ENCODE measurements at regions not wholly inside any gene's neighbourhood (a gene's known extent, or its start where the extent isn't known, plus 50 kb on each side); places are given as distances from the start of the nearest gene placed in this dataset.

DNA sequence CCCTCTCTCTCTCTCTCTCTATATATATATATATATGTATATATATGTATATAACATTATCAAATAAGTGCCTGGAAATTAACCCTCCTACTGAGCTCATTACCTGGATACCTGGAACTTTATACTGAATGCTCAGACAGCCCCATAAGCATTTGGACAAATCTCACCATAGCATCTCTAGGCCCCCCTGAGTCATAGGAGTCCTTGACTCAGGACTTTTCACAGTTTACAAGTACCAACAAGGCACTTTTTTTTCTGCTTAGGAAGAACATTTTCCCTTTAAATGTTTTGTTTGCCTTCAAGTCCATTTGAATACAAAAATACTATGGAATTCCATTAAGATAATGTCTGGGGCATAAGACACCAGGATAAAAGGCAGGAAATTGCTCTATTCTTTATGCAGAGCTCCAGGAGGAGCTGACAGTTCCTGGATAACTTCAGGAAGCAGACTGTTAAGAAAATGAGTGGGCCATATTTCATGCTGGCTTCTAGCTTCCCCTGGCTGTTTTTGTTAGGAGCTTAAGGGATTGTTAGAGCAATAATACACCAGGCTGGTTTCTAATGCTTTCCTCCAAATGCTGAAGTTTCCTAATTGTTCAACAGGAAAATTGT, 171.7 kb upstream of the ASIC2 start:
- POLR2A ChIA-PET = no interaction called here
- DNase-seq (no peak), ATAC-seq (ENCODE audit: low read depth) (no peak)
- Mint-ChIP-seq H3K9me3 (ENCODE audit: insufficient read depth) (no peaks in the 10 kb centered on the region), H3K27ac (no peak overlapping the region), H3K27me3 (no peaks in the 10 kb centered on the region), H3K4me3 (no peak overlapping the region), H3K4me1 (no peaks in the 10 kb centered on the region)
- H3K9me3 ChIP-seq (ENCODE audit: control extremely low read depth in 1 of 3, control insufficient read depth in 2 of 3, insufficient read depth in 1 of 3, low read length in 2 of 3) = peaks cover 0 to 8% (median 0%) of the 10 kb centered on the region in 3 donors
- no peak for TF ChIP-seq EZH2 (IDR thresholded peaks at IDR 0.05; ENCODE audit: borderline replicate concordance, insufficient read depth, low read depth, low read length, poor library complexity, severe bottlenecking)
- TF ChIP-seq, protein P1, sequence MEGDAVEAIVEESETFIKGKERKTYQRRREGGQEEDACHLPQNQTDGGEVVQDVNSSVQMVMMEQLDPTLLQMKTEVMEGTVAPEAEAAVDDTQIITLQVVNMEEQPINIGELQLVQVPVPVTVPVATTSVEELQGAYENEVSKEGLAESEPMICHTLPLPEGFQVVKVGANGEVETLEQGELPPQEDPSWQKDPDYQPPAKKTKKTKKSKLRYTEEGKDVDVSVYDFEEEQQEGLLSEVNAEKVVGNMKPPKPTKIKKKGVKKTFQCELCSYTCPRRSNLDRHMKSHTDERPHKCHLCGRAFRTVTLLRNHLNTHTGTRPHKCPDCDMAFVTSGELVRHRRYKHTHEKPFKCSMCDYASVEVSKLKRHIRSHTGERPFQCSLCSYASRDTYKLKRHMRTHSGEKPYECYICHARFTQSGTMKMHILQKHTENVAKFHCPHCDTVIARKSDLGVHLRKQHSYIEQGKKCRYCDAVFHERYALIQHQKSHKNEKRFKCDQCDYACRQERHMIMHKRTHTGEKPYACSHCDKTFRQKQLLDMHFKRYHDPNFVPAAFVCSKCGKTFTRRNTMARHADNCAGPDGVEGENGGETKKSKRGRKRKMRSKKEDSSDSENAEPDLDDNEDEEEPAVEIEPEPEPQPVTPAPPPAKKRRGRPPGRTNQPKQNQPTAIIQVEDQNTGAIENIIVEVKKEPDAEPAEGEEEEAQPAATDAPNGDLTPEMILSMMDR (IDR thresholded peaks at IDR 0.05) = peak; percentile 8
- no peak overlapping the region for H3K4me2 ChIP-seq (replicated peaks; ENCODE audit: low read depth, low read length, poor library complexity, severe bottlenecking)
- H3K36me3 ChIP-seq (replicated peaks in 1 of 2; ENCODE audit: control extremely low read depth in 1 of 2, control insufficient read depth in 1 of 2, extremely low read depth in 1 of 2, insufficient read depth in 2 of 2, low read length in 1 of 2) = no peaks in the 10 kb centered on the region
- no peak overlapping the region for H3K9ac ChIP-seq (ENCODE audit: low read length)
- no peak overlapping the region for H3K27ac ChIP-seq (ENCODE audit: low read length in 2 of 2)
- H3K4me1 ChIP-seq (ENCODE audit: control insufficient read depth in 2 of 2, insufficient read depth in 2 of 2, low read length in 2 of 2) = no peaks in the 10 kb centered on the region
- CTCF ChIA-PET = no interaction called here
- no peak overlapping the region for H3K4me3 ChIP-seq (ENCODE audit: control extremely low read depth in 1 of 5, extremely low read depth in 1 of 5, insufficient read depth in 1 of 5, low read depth in 2 of 5, low read length in 4 of 5)
- intact Hi-C loops (cut with micrococcal nuclease) = no loop called here
- no peaks in the 10 kb centered on the region for H4K20me1 ChIP-seq (ENCODE audit: control insufficient read depth, insufficient read depth, low read length, poor library complexity, severe bottlenecking)
- H3K79me2 ChIP-seq (ENCODE audit: control insufficient read depth, insufficient read depth, low read length) = no peaks in the 10 kb centered on the region
- no peak overlapping the region for H2AFZ ChIP-seq (ENCODE audit: insufficient read depth, low read depth, low read length, poor library complexity, severe bottlenecking)
- H3K27me3 ChIP-seq (replicated peaks in 1 of 4; ENCODE audit: control extremely low read depth in 1 of 4, control insufficient read depth in 3 of 4, insufficient read depth in 4 of 4, low read length in 3 of 4) = no peaks in the 10 kb centered on the region

DNA sequence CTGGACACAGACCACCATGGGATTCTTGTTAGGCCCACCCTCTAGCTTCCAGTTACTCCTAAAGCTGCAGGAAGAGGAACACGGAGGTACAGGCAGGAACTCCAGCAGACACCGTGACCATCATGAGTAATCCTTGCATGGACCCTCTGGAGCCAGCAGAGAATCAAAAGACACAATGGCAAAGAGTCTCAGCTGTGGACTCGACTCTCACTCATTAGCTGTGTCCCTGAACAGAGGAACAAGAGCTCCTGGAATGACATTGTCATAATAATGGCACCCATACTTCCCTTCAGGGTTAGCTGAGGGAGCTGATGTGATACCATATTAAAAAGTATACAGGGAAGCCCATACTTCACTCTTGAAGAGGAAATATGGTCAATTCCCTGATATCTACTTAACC, 176.3 kb upstream of the ASIC2 start:
- H3K4me3 ChIP-seq (ENCODE audit: control extremely low read depth in 1 of 5, extremely low read depth in 1 of 5, insufficient read depth in 1 of 5, low read depth in 2 of 5, low read length in 4 of 5) = no peak overlapping the region
- H4K20me1 ChIP-seq (ENCODE audit: control insufficient read depth, insufficient read depth, low read length, poor library complexity, severe bottlenecking) = no peaks in the 10 kb centered on the region
- H3K27ac Mint-ChIP-seq = no peak overlapping the region
- no peak overlapping the region for H3K27ac ChIP-seq (ENCODE audit: low read length in 2 of 2)
- H3K9me3 ChIP-seq (ENCODE audit: control extremely low read depth in 1 of 3, control insufficient read depth in 2 of 3, insufficient read depth in 1 of 3, low read length in 2 of 3) = peaks cover 0 to 8% (median 0%) of the 10 kb centered on the region in 3 donors
- H2AFZ ChIP-seq (ENCODE audit: insufficient read depth, low read depth, low read length, poor library complexity, severe bottlenecking) = no peak overlapping the region
- no peaks in the 10 kb centered on the region for H3K27me3 Mint-ChIP-seq
- CTCF ChIA-PET = no interaction called here
- H3K9me3 Mint-ChIP-seq (ENCODE audit: insufficient read depth) = no peaks in the 10 kb centered on the region
- no peaks in the 10 kb centered on the region for H3K4me1 ChIP-seq (ENCODE audit: control insufficient read depth in 2 of 2, insufficient read depth in 2 of 2, low read length in 2 of 2)
- no peak for DNase-seq
- POLR2A ChIA-PET = no interaction called here
- no peak for ATAC-seq (ENCODE audit: low read depth)
- no peaks in the 10 kb centered on the region for H3K79me2 ChIP-seq (ENCODE audit: control insufficient read depth, insufficient read depth, low read length)
- H3K9ac ChIP-seq (ENCODE audit: low read length) = no peak overlapping the region
- no peaks in the 10 kb centered on the region for H3K36me3 ChIP-seq (replicated peaks in 1 of 2; ENCODE audit: control extremely low read depth in 1 of 2, control insufficient read depth in 1 of 2, extremely low read depth in 1 of 2, insufficient read depth in 2 of 2, low read length in 1 of 2)
- H3K4me2 ChIP-seq (replicated peaks; ENCODE audit: low read depth, low read length, poor library complexity, severe bottlenecking) = no peak overlapping the region
- intact Hi-C loops (cut with micrococcal nuclease) = no loop called here
- H3K4me3 Mint-ChIP-seq = no peak overlapping the region
- TF ChIP-seq, protein P1 (IDR thresholded peaks at IDR 0.05) = no peak
- no peak for TF ChIP-seq EZH2 (IDR thresholded peaks at IDR 0.05; ENCODE audit: borderline replicate concordance, insufficient read depth, low read depth, low read length, poor library complexity, severe bottlenecking)
- no peaks in the 10 kb centered on the region for H3K4me1 Mint-ChIP-seq
- 67% methylated on average over 2 of the region's 3 CpGs for WGBS (ENCODE audit: insufficient coverage)
- H3K27me3 ChIP-seq (replicated peaks in 1 of 4; ENCODE audit: control extremely low read depth in 1 of 4, control insufficient read depth in 3 of 4, insufficient read depth in 4 of 4, low read length in 3 of 4) = no peaks in the 10 kb centered on the region
